ENCODE measurements at regions not wholly inside any gene's neighbourhood (a gene's known extent, or its start where the extent isn't known, plus 50 kb on each side); places are given as distances from the start of the nearest gene placed in this dataset.

DNA sequence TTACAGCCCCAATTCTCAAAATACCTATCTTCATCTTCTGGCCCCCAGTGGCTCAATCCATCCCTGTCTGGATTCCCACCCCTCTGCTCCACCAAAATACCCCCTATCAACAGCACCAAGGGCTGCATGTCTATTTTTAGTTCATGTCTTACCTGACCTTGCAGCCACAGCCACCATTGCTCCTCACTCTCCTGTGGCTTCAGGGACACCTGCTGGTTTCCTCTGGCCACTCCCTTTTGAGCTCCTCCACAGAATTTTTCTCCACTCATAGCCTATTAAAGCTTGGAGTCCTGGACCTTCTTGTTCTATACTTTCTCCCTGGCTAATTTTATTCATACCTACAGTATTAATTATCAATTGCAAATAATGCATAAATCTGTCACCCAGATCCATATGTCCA lies 125.3 kb upstream of the NGF start:
- TF ChIP-seq, protein P1, sequence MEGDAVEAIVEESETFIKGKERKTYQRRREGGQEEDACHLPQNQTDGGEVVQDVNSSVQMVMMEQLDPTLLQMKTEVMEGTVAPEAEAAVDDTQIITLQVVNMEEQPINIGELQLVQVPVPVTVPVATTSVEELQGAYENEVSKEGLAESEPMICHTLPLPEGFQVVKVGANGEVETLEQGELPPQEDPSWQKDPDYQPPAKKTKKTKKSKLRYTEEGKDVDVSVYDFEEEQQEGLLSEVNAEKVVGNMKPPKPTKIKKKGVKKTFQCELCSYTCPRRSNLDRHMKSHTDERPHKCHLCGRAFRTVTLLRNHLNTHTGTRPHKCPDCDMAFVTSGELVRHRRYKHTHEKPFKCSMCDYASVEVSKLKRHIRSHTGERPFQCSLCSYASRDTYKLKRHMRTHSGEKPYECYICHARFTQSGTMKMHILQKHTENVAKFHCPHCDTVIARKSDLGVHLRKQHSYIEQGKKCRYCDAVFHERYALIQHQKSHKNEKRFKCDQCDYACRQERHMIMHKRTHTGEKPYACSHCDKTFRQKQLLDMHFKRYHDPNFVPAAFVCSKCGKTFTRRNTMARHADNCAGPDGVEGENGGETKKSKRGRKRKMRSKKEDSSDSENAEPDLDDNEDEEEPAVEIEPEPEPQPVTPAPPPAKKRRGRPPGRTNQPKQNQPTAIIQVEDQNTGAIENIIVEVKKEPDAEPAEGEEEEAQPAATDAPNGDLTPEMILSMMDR (IDR thresholded peaks at IDR 0.05) = no peak
- no peak for TF ChIP-seq EP300 (IDR thresholded peaks at IDR 0.05)
